SIG-M5 treated with dmso at 0.1 percent for 504 hours (cell line): ENCODE measurements at regions not wholly inside any gene's neighbourhood (a gene's known extent, or its start where the extent isn't known, plus 50 kb on each side); places are given as distances from the start of the nearest gene placed in this dataset.

ENCODE experiments used
- DNase-seq: peaks from one replicate; lab custom pipeline; 2025; ENCODE audit not compliant: unreplicated experiment; lab: John Stamatoyannopoulos, UW

DNA sequence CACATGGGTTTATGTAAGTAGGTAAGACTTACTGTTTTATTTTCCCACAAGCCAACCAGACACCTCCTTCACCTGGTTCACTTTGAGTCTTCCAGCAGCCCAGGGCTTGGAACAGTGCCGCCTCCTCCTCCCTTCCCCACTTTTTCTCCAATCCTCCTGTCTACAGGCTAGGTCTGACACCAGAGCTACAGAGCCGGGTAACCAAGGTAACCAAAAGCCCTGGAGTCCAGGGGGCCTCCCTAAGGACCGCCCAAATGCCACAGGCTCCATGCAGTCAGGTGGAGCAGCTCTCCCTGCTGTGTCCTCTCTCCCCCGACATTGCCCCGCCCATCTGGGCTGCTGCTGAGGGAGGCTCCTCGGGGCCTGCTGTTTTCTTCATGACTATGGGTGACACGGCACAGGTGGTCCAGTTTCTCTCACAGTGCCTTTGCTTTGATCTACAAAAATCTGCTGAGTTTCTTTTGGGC is 138.0 kb upstream of the EFNA5 start:
- DNase-seq, result no peak

DNA sequence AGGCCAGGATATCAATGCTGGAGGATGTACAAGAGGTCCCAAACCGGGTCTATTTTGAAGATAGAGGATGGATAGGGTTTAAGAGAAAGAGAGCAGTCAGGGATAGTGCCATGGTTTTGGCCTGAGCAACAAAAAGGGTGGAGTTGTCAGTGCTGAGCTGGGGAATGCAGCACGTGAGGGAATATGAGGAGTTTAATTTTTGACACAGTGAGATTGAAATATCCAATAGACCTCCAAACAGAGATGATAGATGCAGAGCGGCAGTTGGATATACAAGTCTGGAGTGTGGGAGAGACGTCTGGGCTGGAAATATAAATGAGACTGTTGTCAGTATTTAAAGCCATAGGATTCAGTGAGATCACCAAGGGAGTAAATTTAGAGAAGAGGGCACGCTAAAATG is 136.7 kb upstream of the EFNA5 start:
- DNase-seq, result no peak

DNA sequence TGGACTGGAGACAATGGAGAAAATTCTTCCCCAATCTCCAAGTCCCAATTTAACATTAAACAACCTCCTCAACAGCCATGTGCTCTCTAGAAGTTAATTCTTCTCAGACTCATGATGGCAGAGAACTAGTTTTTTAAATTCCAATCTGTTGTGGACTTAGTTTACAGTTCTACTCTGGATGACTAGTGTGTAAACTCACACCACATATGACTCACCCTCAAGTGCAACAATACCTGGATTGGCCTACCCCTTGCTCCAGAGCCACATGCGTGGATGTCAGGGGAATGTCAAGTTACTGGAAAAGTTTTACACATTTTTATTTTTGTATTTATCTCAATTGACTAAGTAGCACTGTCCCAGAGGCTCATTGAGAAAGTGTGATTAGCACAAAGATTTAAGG is 136.0 kb upstream of the EFNA5 start:
- peak; percentile 11 for DNase-seq

DNA sequence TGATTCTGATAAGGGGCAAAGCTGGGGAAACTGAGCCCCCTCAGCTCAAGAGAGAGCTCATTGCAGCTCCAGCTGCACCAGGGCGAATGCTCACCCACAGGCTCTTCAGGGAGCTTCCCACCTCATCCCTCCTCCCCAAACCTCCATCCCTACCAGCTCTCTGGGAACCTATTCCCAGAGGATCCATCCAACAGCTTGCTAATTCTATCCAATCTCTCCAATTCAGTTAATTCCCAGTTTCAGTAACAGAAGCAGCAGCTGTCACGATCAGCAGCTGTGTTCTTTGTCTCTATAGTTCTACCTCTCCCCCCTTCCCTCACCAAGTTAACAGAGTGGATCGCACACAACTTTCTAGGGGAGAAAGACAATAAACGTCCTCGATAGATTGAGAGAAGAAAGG is 135.5 kb upstream of the EFNA5 start:
- DNase-seq, result no peak

DNA sequence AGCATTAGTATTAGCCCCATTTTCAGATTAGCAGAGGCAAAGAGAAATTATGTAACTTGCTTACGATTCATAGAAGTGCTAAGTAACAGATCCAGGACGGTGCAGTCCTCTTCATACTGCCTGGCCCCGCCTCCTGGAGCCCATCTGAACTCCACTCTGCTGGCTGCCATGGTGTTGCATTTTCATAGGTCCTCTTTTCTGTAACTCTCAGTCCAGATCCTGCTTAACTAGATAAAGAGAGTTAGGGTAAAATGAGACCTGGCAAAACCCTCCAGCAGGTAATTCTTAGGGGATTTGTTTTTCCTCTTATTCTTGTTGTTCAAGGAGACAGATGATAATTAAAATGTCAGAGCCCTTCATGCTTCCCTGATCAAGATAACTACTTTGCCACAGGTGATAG is 135.1 kb upstream of the EFNA5 start:
- DNase-seq, result no peak

DNA sequence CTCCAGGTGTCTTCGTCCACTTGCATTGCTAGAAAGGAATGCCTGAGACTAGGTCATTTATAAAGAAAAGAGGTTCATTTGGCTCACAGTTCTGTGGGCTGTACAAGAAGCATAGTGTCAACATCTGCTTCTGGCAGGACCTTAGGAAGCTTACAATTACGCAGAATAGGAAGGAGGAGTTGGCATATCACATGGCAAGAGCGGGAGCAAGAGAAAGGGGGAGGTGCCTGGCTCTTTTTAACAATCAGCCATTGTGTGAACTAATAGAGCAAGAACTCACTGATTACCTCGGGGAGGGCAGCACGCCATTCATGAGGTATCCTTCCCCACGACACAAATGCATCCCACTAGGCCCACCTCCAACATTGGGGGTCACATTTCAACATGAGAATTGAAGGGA is 134.4 kb upstream of the EFNA5 start:
- no peak for DNase-seq

DNA sequence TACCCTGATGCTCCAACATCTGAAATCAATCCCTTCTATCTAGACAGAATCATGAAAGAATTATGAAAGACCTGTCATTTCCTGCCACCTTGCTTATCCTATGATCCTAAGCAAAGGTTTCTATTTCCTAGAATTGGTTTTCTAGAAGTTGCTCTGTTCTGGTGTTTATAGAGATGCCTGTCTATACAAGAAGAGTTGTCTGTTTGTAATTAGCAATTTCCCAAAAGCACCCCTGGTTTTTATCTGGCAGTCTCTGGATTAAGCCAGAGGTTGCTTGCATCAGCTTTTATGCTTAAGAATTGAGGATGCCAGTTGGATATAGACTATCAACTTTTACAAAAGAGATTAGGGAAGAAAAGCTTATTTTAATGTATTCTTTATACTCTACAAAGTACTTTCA is 133.0 kb upstream of the EFNA5 start:
- DNase-seq, result no peak

DNA sequence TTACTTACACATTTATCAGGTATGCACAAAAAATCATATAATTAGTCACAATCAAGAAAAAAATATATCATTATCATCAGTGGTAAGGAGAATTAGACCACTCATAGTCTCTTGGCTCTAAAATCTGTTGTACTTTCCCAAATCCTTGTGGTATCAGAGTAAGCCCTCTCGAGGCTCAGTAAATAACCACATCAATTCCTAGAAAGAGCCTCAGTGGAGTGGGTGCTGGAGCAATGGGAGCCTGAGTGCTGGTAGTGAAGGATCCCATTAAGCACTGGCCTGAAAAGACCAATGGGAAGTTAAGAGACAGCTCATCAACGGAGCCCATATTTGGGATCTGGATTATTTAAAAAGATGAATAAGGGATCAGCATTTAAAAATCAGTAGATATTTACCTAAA is 130.3 kb upstream of the EFNA5 start:
- DNase-seq, result no peak

DNA sequence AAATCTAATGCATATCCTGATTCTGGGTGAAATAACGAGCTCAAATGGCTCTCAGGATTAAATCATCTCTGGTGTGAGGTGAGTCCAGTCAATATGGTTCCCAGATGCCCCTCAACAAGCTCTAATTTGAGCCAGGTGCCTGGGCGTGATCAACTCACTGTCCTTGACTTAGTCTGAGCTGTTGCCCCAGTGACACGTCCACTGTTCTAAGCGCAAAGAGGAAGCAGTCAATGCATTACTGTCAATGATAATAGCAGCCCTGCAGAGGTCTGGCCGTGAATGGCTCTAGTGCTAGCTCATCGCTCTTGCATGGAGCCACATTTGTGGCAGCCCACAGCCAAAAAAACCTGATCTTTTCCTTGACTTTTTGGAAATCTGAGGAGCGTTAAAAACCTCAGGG is 128.6 kb upstream of the EFNA5 start:
- DNase-seq, result no peak

DNA sequence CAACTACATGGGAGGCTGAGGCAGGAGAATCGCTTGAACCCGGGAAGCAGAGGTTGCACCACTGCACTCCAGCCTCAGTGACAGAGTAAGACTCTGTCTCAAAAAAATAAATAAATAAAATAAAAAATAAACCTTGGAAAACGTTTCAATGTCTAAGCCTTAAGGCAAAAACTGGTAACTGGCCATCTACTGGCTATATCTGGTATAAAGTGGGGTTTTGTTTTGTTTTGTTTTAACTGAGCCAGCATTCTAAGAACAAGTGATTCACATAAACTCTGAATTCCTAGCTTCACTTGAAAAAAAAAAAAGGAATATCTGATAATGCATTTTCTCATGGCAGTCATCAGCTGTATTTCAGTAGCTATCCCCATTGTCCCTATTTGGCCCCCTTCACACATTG is 126.1 kb upstream of the EFNA5 start:
- no peak for DNase-seq

DNA sequence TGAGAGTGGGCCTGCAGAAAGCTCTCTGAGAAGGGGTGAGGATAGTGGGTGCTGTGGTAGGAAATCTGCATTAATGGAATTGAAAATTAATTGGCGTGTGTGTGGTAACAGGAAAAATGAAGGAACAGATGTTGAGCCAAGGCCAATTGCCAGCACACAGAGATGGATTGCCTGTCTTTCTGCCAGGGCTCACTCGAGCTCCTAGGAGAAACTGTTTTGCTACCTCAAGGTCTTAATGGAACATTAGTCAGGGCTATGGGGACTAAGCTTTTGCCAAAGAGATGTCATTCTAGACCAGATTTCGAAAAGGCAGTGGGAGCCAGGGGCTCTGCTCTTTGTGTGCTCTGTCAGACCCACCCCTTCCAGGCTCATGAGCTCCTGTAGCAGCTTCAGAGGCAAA is 124.0 kb upstream of the EFNA5 start:
- no peak for DNase-seq

DNA sequence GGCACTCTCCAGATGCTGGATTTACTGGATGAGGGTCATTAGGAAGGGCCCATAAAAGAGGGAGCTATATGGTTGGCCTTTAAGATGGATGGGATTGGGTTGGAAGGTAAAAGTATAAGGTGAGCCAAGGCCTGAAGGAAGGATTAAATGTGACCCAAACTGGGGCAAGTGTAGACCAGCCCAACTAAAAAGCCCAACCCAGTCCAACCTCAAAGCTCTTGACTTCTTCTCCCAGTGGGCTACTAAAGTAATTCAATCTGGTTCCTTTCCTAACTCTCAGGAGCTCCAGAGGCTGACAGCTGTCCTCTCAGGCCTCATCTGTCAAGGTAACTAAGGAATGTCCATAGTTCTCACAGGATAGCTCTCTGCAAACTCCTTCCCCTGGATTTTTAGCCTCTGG is 122.2 kb upstream of the EFNA5 start:
- DNase-seq, result no peak

DNA sequence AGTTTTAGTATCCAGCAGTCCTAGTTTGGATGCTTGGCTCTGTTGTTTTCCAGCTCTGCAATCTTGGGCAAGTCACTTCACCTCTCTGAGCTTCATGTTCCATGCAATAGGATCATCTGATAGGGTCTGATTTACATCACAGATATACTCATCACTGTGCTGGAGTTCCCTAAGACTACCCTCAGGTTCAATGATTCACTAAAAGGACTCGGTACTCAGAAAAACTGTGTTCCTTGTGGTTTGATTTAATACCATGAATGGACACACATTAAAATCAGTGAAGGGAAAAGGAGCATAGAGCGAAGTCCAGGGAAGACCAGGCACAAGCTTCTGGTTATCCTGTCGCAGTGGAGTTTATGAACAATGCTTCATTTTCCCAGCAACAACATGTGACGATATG is 119.9 kb upstream of the EFNA5 start:
- no peak for DNase-seq

DNA sequence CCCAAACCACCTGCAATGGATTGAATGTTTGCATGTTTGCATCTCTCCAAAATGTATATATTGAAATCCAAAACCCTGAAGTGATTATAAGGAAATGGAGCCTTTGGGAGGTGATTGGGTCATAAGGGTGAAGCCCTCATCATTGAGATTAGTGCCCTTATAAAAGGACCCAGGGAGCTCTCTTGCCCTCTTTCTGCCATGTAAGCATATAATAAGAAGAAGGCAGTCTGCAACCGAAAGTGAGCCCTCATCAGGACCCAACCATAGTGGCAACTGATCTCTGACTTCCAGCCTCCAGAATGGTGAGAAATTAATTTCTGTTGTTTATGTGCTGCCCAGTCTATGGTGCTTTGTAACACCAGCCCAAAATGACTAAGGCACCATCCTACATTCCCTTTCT is 115.7 kb upstream of the EFNA5 start:
- no peak for DNase-seq

DNA sequence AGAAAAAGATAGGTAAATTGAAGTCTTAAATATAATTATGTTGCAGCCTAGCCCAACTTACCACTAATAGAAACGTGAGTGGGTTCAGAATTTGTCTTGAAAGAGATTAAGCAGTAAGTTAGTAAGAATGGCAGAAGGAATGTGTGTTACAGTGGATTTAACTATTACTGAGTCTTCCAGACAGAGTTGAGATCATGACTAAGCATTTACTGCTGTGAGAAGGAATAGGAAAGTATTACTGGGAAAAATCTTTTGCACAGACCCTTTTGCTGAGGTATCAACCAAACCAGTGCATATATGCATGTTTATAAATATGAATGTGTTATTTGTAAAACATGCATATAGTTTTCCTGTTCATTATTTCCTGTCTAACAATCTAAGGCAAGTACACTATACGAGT is 112.8 kb upstream of the EFNA5 start:
- no peak for DNase-seq

DNA sequence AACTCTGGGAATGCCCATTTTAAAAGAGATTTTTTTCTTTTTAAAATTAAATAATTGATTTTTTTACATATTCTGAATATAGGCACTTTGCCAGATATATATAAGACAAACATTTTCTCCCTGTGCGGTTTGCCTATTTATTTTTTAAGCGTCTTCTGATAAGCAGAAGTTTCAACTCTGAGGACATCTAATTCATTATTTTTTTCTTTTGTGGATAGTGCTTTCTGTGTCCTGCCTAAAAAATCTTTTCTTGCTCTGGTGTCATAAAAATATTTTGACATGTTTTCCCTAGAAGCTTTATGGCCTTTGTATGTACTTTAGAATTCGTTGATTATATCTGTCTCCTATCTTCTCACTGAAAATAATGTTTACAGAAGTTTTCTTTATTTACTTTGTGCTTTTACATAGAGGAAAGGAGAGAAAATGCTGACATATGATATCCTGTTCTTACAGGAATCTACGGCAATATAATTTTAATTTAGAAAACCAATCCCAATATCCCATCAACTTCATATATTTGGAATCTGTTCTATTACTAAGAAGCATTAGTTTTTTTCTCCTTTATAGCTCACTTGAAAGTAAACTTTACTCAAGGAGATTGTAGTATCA is 111.9 kb upstream of the EFNA5 start:
- no peak for DNase-seq

DNA sequence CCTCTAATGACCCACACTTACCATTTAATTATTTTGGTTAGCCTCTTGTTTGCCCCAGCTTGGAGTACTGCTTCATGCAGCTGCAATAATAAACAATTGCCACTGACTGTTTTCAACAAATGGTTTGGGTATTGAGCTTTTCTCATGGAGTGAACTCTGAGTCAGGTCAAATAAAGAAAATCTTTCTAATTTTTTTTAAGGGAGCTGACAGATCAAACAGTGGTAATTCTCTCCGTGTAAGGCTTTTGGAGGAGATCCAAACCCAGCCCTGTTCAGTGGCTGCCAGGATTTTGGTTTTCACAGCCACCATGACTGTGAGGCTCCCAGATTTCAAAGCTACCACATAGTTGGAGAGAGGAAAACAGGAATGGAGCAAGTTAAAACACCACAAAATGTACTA is 110.7 kb upstream of the EFNA5 start:
- DNase-seq, result no peak

DNA sequence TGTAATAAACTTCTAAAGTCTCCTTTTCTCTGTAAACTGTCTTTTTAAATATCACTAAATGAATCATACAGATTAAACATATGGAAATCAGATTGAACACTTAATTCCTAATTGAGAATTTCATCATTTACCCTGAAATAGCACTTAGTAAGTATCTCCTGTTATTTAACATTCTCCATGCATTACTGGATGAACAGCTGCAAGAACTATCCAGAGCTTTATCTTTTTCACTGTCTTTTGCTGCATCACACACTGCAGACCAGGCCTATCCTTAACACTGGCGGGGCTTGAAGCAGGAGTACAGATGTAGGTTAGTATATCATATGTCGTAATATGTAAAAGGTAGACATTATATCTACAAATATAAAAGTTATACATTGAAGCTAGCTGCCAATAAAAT is 108.7 kb upstream of the EFNA5 start:
- no peak for DNase-seq

DNA sequence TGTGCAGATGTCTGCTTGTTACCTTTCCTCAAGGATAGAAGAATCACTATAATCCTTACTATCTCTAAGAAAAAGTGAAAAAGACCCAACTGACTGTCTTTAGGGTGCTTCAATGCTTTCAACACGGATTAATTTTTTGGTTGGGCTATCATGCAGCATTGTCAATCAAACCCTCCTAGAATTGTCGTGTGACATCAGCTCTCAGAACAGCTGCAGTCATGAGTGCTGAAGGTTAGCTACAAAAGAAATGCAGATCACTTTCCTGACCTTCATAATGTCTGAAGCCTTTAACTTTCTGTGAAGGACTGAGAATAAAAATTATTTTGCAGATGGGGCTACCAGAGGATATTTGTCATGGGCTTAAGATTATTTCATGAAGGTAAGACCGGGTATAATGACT is 107.9 kb upstream of the EFNA5 start:
- no peak for DNase-seq

DNA sequence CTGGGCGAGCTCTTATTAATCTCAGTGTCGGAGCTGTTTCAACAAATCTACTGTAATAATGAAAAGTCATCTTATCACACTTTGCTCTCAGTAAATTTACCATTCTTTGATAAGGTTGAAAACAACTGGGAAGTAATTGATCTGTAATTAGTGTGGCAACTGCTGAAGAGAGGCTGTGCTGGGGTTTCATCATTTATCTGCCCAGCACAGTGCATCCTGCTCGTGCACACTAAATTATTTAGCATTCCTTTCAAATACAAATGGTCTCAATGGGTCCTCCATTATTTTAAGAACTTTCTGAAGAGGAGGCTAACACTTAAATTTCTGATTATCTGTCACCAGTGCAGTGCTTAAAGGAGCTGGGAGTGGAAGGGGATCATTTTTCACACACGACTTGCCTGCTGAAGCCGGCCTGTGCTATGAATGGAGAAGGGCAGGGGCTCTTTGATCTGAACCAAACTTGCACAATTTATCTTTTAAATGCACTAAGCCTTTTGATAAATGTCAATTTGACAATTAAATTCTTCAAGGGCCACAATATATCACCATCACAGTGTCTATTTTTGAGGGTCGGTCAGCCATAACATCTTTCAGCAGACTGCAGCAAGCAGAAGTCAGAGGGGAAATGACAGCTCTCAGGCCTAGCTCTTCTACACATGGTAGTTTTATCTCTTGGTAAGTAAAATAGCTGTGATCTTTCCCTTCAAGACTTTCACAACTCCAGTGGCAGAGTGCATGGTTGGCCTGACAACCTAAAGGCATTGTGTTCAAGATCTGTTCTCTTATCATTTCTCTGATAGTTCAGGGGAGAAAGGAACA is 106.4 kb upstream of the EFNA5 start:
- DNase-seq, result no peak

DNA sequence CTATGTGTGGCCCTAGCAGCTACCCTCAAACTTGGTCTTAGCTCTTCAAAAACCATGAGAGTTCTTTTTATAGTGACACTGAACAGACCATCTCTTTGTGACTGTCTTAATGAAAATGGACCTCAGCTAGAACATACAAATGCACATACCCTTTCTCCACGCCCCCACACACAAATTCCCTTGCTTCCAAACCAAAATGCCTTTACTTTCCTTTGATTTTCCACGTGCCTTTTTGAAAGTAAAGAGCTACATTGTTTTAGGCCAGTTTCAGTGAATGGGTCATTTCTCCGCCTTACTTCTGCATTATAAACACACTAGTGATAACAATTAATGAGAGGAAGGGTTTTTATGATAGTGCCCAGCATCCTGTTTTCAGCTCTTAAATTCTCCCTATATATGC is 105.8 kb upstream of the EFNA5 start:
- DNase-seq, result no peak

DNA sequence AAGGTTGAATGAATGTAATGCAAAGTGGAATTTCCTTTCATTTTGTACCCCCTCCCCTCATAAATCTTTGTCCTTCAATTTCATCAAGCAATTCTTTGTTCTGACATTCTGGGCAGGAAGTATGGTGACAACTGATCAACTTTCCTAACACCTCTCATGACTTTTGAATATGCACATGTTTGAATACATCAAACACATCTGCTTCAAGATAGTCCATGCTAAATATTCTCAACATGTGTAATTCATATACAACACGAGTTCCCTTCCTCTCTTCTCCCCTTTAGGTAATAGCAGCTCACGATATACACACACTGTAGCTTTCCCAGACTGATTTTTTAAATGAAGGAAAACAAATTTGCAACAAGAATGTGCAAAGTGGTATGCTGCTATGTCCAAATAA is 103.6 kb upstream of the EFNA5 start:
- no peak for DNase-seq

DNA sequence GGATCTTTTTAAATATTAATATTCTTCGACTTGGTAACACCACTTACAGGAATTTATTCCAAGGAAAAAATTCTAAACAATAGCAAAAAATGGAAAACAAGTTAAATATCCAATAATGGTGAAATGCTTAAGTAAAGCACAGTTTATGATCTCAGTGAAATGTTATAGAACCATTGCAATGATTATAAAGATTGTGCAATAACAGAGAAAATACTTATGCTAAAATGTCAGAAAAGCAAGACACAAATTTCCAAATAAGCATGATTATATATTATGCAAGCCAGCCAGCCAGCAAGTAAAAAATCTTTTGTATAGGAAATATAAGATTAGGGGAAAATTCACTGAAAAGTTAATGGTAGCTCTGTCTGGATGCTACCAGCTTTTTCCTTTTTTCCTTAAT is 102.7 kb upstream of the EFNA5 start:
- DNase-seq, result no peak
